PC-9 (cell line): ENCODE measurements at regions not wholly inside any gene's neighbourhood (a gene's known extent, or its start where the extent isn't known, plus 50 kb on each side); places are given as distances from the start of the nearest gene placed in this dataset.

Source experiments
- EZH2 ChIP-seq: fragments of 200-600 bp; sonication (generic); IDR thresholded peaks from 2 replicates; pipeline ENCODE4 v1.8.0; 2017; ENCODE audit warnings: antibody characterized with exemption, low read depth
- TF ChIP-seq, protein P1 (sequence below): fragments of 200-600 bp; sonication (generic); conservative IDR thresholded peaks from 2 replicates; pipeline ENCODE4 v1.6.1; 2017; ENCODE audit warnings: mixed run types, antibody characterized with exemption, mild to moderate bottlenecking, moderate library complexity

DNA sequence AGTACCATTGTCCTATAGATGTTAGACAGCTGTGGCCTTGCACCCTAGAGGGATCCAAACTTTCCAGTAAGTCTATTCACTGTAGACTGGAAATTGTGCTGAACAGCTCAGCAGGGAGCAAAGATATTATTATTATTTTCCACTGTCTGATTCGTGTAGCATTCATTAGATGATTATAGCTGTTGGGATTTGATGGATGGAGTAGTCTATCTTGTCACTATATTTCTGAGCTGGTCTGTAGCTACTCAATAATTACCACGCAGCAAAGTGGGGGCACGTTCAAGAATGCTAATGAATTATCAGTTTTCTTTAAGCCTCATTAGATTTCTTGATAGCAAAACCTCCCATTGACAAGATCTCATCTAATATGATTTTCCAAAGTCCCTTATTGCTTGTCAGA is 113.2 kb downstream of the RTP4 start:
- TF ChIP-seq, protein P1, sequence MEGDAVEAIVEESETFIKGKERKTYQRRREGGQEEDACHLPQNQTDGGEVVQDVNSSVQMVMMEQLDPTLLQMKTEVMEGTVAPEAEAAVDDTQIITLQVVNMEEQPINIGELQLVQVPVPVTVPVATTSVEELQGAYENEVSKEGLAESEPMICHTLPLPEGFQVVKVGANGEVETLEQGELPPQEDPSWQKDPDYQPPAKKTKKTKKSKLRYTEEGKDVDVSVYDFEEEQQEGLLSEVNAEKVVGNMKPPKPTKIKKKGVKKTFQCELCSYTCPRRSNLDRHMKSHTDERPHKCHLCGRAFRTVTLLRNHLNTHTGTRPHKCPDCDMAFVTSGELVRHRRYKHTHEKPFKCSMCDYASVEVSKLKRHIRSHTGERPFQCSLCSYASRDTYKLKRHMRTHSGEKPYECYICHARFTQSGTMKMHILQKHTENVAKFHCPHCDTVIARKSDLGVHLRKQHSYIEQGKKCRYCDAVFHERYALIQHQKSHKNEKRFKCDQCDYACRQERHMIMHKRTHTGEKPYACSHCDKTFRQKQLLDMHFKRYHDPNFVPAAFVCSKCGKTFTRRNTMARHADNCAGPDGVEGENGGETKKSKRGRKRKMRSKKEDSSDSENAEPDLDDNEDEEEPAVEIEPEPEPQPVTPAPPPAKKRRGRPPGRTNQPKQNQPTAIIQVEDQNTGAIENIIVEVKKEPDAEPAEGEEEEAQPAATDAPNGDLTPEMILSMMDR, result no peak
- no peak for TF ChIP-seq EZH2
